Activated CD8-positive, alpha-beta memory T cell treated with anti-CD3 and anti-CD28 coated beads, Interleukin-2, amount 50 U/mL, for 48 hours (primary cell): ENCODE measurements at regions not wholly inside any gene's neighbourhood (a gene's known extent, or its start where the extent isn't known, plus 50 kb on each side); places are given as distances from the start of the nearest gene placed in this dataset.

Experiments
- DNase-seq: peaks from one replicate; pipeline ENCODE4 v3.0.0-alpha.2; 2020

DNA sequence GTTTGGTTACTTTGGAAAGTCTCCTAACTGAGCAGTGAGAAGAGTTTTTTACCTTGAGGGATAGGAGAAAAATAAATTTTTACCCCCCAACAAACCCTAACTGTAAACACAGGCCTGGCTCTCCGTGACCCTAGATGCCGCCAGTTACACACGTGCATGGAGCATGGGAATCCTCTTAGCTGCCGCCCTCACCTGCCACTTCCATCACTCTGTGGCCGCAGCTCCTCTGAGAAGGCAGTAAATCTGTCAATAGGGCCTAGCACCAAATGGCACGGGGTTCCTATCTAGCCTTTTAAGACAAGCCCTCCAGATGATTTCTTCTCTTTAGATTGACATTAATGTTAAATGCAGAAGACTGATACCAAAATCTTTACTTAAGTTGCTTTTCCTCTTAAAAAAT, 330.3 kb upstream of the FAM241A start:
- DNase-seq, result no peak

DNA sequence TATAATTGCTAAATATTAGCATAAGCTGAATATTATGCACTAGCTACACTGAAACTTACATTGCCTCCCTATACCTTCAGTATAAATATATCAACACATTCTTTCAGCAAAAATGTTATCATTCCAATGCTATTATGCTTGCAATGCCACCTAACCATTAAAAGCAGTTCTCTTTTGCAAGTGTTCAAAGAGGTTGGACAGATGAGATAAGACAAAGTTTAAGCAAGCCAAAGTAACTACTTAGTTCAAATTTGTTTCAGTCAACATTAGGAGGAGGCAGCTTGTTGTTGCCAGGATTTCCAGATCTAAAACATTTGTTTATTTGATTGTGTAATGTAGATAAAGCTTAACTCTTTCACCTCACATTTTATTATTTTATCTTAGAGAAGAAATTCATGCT, 323.9 kb upstream of the FAM241A start:
- DNase-seq, result no peak

DNA sequence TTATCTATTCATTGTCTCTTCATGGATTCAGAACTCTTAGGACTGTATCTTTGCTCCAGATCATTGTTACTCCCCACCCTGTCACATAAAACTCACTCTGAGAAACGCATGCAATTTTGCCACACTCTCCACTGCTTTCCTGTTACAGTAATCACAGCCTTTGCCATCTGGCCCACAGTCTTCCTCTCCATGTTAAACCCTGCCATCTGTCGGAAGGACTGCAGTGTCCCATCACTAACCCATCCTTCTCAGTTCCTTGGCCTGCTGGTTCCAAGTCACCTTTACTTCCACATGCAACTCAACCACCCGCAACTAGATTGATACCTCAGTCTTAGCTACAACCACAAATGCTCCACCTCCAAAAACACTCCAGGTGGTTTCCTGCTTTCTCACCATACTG, 308.7 kb upstream of the FAM241A start:
- DNase-seq, result no peak

- no peak for DNase-seq
Measured at GRCh38 chr4:111837761-111838160, 307.5 kb upstream of the FAM241A start.

- no peak for DNase-seq
Measured at GRCh38 chr4:111838406-111838930, 306.8 kb upstream of the FAM241A start.

DNA sequence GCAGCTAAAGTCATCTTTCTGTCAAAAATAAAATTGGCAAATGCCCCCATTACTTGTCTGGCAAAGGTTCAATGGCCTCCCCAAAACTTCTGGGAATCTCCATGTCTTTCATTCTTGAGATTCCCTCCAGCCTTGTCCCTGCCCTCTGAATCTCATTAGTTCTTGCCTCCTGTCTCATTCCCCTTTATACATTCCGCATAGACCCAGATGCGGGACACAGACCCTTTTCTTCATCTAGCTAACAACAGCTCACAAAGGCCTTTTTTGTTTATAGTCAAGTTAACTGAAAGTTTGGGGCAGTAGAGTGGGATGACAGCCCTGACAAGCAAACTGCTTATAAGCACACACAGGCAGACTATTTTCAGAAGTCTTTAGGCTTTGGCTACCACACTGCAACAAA, 306.1 kb upstream of the FAM241A start:
- DNase-seq, result no peak

DNA sequence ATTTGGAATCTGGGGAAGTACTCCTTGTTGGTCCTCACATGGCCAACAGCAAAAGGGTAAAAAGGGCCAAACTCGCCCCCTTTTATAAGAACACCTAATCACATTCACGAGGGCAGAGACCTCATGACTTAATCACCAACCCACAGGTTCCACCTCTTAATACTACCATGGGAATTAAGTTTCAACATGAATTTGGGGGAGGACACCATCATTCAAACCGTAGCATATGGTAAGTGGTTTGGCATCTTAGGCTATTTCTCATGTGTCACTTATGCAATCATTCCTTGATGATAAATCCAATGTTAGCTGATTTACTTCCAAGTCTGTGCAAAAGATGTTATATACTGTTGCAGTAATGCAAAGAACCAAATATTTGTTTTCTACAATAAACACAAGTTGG, 302.9 kb upstream of the FAM241A start:
- no peak for DNase-seq

GRCh38 chr4:111847296-111848008, 297.8 kb upstream of the FAM241A start:
- DNase-seq, result no peak

DNA sequence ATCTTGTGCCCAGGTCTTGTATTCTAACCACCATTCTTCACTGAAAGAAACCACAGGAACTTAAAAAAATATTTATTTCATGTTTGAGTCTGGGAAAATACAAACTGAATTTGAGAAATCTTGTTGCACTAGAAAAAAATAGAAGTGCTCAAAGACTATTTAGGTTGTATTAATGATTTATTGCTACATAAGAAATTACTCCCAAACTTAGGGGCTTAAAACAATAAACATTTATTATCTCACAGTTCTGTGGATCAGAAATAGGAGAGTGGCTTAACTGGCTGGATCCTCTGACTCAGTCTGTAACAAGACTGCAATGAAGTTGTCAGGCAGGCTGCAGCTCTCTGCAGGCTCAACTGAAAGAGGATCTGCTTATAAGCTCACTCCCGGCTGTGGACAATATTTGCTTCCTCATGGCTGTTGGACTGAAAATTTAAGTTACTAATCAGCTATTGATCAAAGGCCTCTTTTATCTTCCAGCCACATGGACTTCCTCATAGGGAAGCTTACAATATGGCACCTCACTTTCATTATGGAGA, 295.4 kb upstream of the FAM241A start:
- DNase-seq, result no peak

DNA sequence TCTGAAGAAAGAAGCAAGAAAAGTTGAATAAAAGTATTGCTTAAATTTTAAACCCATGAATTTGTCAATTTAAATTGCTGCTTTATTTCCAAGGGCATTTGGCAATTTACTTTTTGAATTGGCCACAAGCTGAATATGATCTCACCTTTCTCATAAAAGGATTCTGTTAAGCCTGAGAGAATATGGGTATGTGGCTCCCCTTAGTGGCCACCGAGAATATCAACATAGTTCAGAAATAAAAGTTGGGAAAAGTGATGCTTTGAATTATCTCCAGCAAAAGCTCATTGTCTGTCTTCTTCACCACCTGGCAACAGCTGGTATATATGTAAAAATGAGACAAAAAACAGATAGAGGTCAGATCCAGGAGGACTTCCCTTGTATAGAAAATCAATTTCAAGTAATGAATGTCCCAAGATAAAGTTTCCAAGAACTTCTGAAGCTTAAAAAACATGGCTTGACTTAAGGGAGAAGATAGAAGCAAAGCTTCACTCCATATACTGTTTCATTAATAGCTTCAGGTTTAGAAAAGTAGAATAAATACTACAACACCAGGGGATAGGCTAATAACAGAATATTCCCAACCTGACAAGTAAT, 290.7 kb upstream of the FAM241A start:
- no peak for DNase-seq

DNA sequence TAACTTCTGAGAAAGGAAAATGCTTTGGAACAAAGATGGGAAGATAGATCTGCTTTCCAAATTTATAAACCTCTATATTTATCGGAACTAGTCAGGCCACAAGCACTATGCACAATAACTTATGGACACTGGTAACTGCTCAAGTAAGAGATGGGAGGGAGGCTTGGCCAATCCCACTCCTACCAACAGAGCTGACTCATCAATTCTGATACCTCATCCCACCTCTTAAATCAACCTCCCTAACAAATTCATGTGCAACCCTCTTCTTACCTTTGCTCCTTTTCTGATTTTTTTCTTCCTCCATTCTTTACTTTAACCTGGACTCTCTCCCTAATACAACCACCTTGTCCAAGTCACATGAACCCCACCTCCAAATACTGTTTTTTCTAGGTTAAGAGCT, 289.9 kb upstream of the FAM241A start:
- no peak for DNase-seq

GRCh38 chr4:111864066-111864465, 281.2 kb upstream of the FAM241A start:
- no peak for DNase-seq

- no peak for DNase-seq
Measured at GRCh38 chr4:111869339-111869738, 275.9 kb upstream of the FAM241A start.

- DNase-seq, result no peak
Measured at GRCh38 chr4:111871802-111872201, 273.5 kb upstream of the FAM241A start.

DNA sequence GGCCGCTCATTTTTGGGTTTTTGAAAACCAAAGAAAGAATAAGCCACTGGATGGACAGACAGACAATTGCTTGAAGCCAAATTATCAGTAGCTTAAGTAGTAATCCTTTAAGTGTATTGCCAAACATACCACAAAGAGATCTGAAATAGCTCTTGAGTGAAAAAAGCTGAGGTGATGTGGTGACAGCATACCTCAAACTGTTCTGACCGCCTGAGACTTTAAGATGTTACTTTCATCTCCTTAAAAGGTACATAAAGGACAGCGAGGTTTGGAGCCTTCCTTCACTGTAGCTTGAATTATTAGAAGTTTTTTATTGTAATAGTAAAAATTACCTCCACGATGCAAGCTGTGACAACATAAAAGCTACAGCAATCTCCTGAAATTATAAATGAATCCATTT, 271.5 kb upstream of the FAM241A start:
- DNase-seq, result no peak

DNA sequence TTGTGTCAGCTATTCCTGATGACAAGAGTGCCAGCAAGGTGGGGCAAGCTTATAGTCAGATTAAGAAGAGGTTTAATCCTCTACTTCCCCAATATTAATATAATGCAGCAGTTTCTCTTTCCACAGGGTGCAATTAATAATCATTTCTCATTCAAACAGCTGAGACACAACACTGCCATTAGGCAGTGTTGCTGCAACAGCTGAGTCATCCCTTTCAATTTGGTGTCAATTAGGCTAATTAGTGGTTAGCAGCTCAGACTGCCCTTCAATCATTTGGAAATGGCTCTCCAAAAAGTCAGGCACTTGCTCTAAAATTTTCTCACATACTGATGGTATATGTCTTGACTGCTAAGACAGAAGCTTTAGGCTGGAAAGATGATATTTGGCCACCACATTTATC, 265.7 kb upstream of the FAM241A start:
- no peak for DNase-seq

GRCh38 chr4:111880116-111880515, 265.1 kb upstream of the FAM241A start:
- no peak for DNase-seq

GRCh38 chr4:111883557-111883999, 261.7 kb upstream of the FAM241A start:
- no peak for DNase-seq

DNA sequence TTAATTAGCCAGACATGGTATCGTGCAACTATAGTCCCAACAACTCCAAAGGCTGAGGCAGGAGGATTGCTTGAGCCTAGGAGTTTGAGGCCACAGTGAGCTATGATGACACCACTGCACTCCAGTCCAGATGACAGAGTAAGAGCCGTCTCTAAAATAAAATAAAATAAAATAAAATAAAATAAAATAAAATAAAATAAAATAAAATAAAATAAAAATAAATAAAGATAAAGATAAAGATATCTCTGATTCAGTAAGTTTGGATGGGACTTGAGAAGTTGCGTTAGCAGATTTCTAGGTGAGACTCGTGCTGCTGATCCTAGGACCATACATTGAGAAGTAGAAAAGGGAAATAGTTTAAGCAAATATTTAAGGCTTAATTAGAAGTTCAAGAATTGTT, 254.8 kb upstream of the FAM241A start:
- no peak for DNase-seq

- DNase-seq, result no peak
Measured at GRCh38 chr4:111905511-111905910, 239.7 kb upstream of the FAM241A start.

DNA sequence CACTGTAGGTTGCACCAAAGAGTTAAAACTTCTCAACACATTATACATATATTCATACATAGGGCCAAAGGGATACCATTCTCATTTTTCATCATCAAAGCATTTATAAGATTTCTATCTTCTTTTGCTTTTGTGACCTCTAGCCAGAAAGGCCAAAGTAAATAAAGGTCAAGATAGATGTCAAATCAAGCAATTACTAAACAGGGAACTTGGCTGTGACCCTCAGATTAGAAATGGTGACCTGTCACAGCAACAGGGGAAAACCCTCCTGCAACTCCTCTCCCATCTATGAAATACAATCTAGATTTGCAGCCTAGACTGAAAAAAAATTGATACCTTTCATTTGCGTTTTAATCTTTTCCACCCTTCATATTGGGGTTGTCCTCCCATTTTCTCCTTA, 225.6 kb upstream of the FAM241A start:
- DNase-seq, result no peak

GRCh38 chr4:111921714-111922113, 223.5 kb upstream of the FAM241A start:
- no peak for DNase-seq

DNA sequence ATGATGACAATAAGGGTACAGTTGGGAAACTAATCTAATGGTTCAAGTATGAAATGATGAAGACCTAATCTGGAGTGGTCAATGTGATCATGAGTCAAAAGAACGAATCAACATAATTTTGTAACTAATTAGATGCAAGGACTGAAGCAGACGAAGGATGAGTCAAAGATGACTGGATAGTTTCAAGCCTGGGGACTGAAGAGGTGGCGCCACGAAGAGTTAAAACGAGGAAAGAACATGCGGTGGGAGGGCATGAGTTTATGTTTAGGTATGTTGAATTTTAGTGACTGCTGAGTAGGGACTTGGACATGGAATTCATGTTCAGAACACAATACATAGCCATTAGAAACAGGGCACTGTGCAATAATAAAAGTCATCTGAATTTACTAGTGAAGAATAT, 221.5 kb upstream of the FAM241A start:
- DNase-seq, result no peak

GRCh38 chr4:111924696-111925095, 220.6 kb upstream of the FAM241A start:
- no peak for DNase-seq

DNA sequence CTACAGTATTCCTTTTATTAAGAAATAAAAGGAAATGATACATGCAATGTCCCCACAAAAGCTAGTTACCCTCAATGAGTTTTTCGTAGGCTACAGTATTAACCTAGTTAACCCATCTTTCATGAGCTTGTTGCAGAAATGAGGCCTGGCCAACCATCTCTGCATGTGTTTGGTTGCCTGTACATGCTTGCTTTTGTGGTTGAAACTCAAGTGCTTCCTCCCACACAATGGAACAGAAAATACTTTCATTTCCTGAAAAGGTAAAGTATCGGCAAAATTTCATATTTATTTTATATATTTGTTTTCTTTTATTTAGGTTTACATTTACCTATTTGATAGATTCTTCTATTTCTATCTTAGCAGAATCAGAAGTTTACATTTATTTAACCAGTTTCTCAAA, 214.6 kb upstream of the FAM241A start:
- DNase-seq, result no peak
